OCI-LY1 (cell line): ENCODE measurements at regions not wholly inside any gene's neighbourhood (a gene's known extent, or its start where the extent isn't known, plus 50 kb on each side); places are given as distances from the start of the nearest gene placed in this dataset.

Source experiments
- H2AFZ ChIP-seq: fragments of 200-600 bp; sonication (generic), shearing (Covaris generic); 2 replicates; pipeline ENCODE4 v1.6.0; 2014; ENCODE audit warnings: antibody characterized with exemption, mild to moderate bottlenecking, low read length
- H3F3A ChIP-seq: fragments of 200-600 bp; sonication (generic), shearing (Covaris generic); 2 replicates; pipeline ENCODE4 v1.6.0; 2014; ENCODE audit warnings: mild to moderate bottlenecking, antibody characterized with exemption, low read length, moderate library complexity; ENCODE audit not compliant: insufficient read depth
- H3K27ac ChIP-seq: fragments of 200-600 bp; sonication (generic); 2 replicates; pipeline ENCODE4 v1.5.1; 2014; ENCODE audit warnings: low read length, mixed run types, mild to moderate bottlenecking, low read depth; ENCODE audit not compliant: poor library complexity, severe bottlenecking
- H3K27me3 ChIP-seq: fragments of 200-600 bp; sonication (generic); 2 replicates; pipeline ENCODE4 v1.6.0; 2014; ENCODE audit warnings: antibody characterized with exemption, mild to moderate bottlenecking, low read length, moderate library complexity; ENCODE audit not compliant: insufficient read depth
- H3K36me3 ChIP-seq: fragments of 200-600 bp; sonication (generic); 2 replicates; pipeline ENCODE4 v1.6.1; 2014; ENCODE audit warnings: mild to moderate bottlenecking, antibody characterized with exemption, low read length, moderate library complexity, mixed read lengths; ENCODE audit not compliant: insufficient read depth
- H3K4me1 ChIP-seq: fragments of 200-600 bp; sonication (generic); 2 replicates; pipeline ENCODE4 v1.5.1; 2014; ENCODE audit warnings: mild to moderate bottlenecking, low read length, moderate library complexity; ENCODE audit not compliant: insufficient read depth, severe bottlenecking
- H3K4me2 ChIP-seq: fragments of 200-600 bp; sonication (generic), shearing (Covaris generic); 2 replicates; pipeline ENCODE4 v1.6.1; 2014; ENCODE audit warnings: low read length
- H3K4me3 ChIP-seq: fragments of 200-600 bp; sonication (generic); 2 replicates; pipeline ENCODE4 v1.5.1; 2014; ENCODE audit warnings: low read length, low read depth, mild to moderate bottlenecking, mixed read lengths; ENCODE audit not compliant: poor library complexity, severe bottlenecking
- H3K79me2 ChIP-seq: fragments of 200-600 bp; shearing (Covaris generic); 2 replicates; pipeline ENCODE4 v1.6.1; 2016; ENCODE audit warnings: mixed run types, low read length, mixed read lengths; ENCODE audit not compliant: insufficient read depth
- H3K9ac ChIP-seq: fragments of 200-600 bp; sonication (generic), shearing (Covaris generic); 2 replicates; pipeline ENCODE4 v1.6.1; 2014; ENCODE audit warnings: mild to moderate bottlenecking, low read length, mixed read lengths
- H3K9me2 ChIP-seq: fragments of 200-600 bp; sonication (generic), shearing (Covaris generic); 2 replicates; pipeline ENCODE4 v1.6.1; 2014; ENCODE audit warnings: low read depth, mild to moderate bottlenecking, low read length, mixed read lengths
- H3K9me3 ChIP-seq: fragments of 200-600 bp; shearing (Covaris generic); 2 replicates; pipeline ENCODE4 v1.6.1; 2014; ENCODE audit warnings: low read length, mixed read lengths
- H4K20me1 ChIP-seq: fragments of 200-600 bp; sonication (generic), shearing (Covaris generic); 2 replicates; pipeline ENCODE4 v1.6.0; 2016; ENCODE audit warnings: mild to moderate bottlenecking, low read length; ENCODE audit not compliant: insufficient read depth
- EZH2 ChIP-seq: fragments of 200-600 bp; sonication (generic), shearing (Covaris generic); IDR thresholded peaks from 2 replicates; pipeline ENCODE4 v1.8.0; 2017; ENCODE audit warnings: borderline replicate concordance, mixed run types, mild to moderate bottlenecking, antibody characterized with exemption, low read length, moderate library complexity, mixed read lengths
- TF ChIP-seq, protein P1 (sequence below): fragments of 200-600 bp; sonication (generic), shearing (Covaris generic); IDR thresholded peaks from 2 replicates; pipeline ENCODE4 v1.5.1; 2017; ENCODE audit warnings: mild to moderate bottlenecking, antibody characterized with exemption, low read length, moderate library complexity, mixed read lengths

- Histone ChIP-seq H3K9ac (no peak overlapping the region), H3K27me3 (no peaks in the 10 kb centered on the region), H4K20me1 (no peaks in the 10 kb centered on the region), H3K4me1 (no peaks in the 10 kb centered on the region), H3K36me3 (no peaks in the 10 kb centered on the region), H3K27ac (no peak overlapping the region), H3K4me2 (no peak overlapping the region), H3K79me2 (no peaks in the 10 kb centered on the region), H2AFZ (no peak overlapping the region), H3K4me3 (no peak overlapping the region), H3F3A (no peaks in the 10 kb centered on the region), H3K9me3 (no peaks in the 10 kb centered on the region), H3K9me2 (no peaks in the 10 kb centered on the region)
- TF ChIP-seq, protein P1, sequence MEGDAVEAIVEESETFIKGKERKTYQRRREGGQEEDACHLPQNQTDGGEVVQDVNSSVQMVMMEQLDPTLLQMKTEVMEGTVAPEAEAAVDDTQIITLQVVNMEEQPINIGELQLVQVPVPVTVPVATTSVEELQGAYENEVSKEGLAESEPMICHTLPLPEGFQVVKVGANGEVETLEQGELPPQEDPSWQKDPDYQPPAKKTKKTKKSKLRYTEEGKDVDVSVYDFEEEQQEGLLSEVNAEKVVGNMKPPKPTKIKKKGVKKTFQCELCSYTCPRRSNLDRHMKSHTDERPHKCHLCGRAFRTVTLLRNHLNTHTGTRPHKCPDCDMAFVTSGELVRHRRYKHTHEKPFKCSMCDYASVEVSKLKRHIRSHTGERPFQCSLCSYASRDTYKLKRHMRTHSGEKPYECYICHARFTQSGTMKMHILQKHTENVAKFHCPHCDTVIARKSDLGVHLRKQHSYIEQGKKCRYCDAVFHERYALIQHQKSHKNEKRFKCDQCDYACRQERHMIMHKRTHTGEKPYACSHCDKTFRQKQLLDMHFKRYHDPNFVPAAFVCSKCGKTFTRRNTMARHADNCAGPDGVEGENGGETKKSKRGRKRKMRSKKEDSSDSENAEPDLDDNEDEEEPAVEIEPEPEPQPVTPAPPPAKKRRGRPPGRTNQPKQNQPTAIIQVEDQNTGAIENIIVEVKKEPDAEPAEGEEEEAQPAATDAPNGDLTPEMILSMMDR = no peak
- no peak for TF ChIP-seq EZH2
Measured at GRCh38 chr5:52658246-52658645, 129.5 kb upstream of the ITGA1 start.

DNA sequence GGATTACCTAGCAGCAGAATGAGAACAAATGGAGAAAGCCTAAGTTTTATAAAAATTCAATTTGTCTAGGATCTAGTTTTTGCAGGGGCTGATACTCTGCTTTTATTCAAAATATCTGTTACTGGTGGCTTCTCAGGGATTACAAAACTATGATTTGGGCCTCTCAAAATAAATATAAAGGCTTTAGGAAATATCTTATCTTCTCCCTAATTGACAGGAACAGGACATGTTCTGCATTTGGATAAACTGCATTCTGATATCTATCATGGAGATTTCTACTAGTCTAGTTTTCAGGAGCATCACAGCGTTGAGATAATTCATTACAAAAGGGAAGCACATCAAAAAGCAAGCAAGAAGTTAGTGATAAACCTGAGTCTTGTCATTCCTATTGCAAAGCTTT lies 127.1 kb upstream of the ITGA1 start:
- TF ChIP-seq, protein P1 = no peak
- TF ChIP-seq EZH2 = no peak

GRCh38 chr5:52661903-52662595 lies 125.7 kb upstream of the ITGA1 start:
- Histone ChIP-seq H3K36me3 (no peaks in the 10 kb centered on the region), H3K9me3 (no peaks in the 10 kb centered on the region), H3K4me1 (no peaks in the 10 kb centered on the region), H3F3A (no peaks in the 10 kb centered on the region), H3K9ac (no peak overlapping the region), H2AFZ (no peak overlapping the region), H3K9me2 (no peaks in the 10 kb centered on the region), H3K27ac (no peak overlapping the region), H3K79me2 (no peaks in the 10 kb centered on the region), H3K4me2 (no peak overlapping the region), H4K20me1 (no peaks in the 10 kb centered on the region), H3K27me3 (no peaks in the 10 kb centered on the region), H3K4me3 (no peak overlapping the region)
- TF ChIP-seq EZH2 = no peak
- TF ChIP-seq, protein P1 = no peak

More for the DNA sequence above, 127.1 kb upstream of the ITGA1 start:
- Histone ChIP-seq H4K20me1 (no peaks in the 10 kb centered on the region), H3K36me3 (no peaks in the 10 kb centered on the region), H3K4me2 (no peak overlapping the region), H3K27me3 (no peaks in the 10 kb centered on the region), H3F3A (no peaks in the 10 kb centered on the region), H3K9me3 (no peaks in the 10 kb centered on the region), H3K27ac (no peak overlapping the region), H3K9ac (no peak overlapping the region), H2AFZ (no peak overlapping the region), H3K9me2 (no peaks in the 10 kb centered on the region), H3K4me1 (no peaks in the 10 kb centered on the region), H3K4me3 (no peak overlapping the region), H3K79me2 (no peaks in the 10 kb centered on the region)
